DMS114 treated with DMSO at 0.1 percent for 48 hours (cell line): ENCODE measurements at regions not wholly inside any gene's neighbourhood (a gene's known extent, or its start where the extent isn't known, plus 50 kb on each side); places are given as distances from the start of the nearest gene placed in this dataset.

ENCODE experiments used
- DNase-seq: peaks from one replicate; lab custom pipeline; 2025; ENCODE audit not compliant: unreplicated experiment; lab: John Stamatoyannopoulos, UW

- no peak for DNase-seq
These were observed 186.2 kb upstream of the C1orf174 start for GRCh38 chr1:4086085-4086850.

GRCh38 chr1:4086921-4087320, 186.8 kb upstream of the C1orf174 start:
- DNase-seq: no peak

- DNase-seq: no peak
These were observed 187.7 kb upstream of the C1orf174 start for GRCh38 chr1:4087530-4088420.

- DNase-seq: no peak
These were observed 188.6 kb upstream of the C1orf174 start for GRCh38 chr1:4088676-4089075.

GRCh38 chr1:4089421-4090175, 189.5 kb upstream of the C1orf174 start:
- DNase-seq: no peak

GRCh38 chr1:4090556-4090955, 190.5 kb upstream of the C1orf174 start:
- no peak for DNase-seq

- DNase-seq: no peak
These were observed 191.0 kb upstream of the C1orf174 start for GRCh38 chr1:4090976-4091660.

GRCh38 chr1:4091996-4092395, 191.9 kb upstream of the C1orf174 start:
- DNase-seq: no peak

- DNase-seq: no peak
These were observed 193.9 kb upstream of the C1orf174 start for GRCh38 chr1:4093856-4094565.

- no peak for DNase-seq
These were observed 195.4 kb upstream of the C1orf174 start for GRCh38 chr1:4095433-4095971.

- DNase-seq: no peak
These were observed 201.5 kb upstream of the C1orf174 start for GRCh38 chr1:4101459-4102161.

- DNase-seq: no peak
These were observed 205.3 kb upstream of the C1orf174 start for GRCh38 chr1:4105300-4105880.

- DNase-seq: no peak
These were observed 206.7 kb upstream of the C1orf174 start for GRCh38 chr1:4106731-4107130.

- DNase-seq: no peak
These were observed 207.2 kb upstream of the C1orf174 start for GRCh38 chr1:4107291-4107690.

GRCh38 chr1:4108331-4108730, 208.3 kb upstream of the C1orf174 start:
- DNase-seq: no peak

GRCh38 chr1:4108758-4109627, 208.9 kb upstream of the C1orf174 start:
- DNase-seq: no peak

GRCh38 chr1:4109628-4109940, 209.5 kb upstream of the C1orf174 start:
- DNase-seq: no peak

- DNase-seq: no peak
These were observed 210.8 kb upstream of the C1orf174 start for GRCh38 chr1:4110888-4111287.
